ENCODE measurements at regions not wholly inside any gene's neighbourhood (a gene's known extent, or its start where the extent isn't known, plus 50 kb on each side); places are given as distances from the start of the nearest gene placed in this dataset.

GRCh38 chr19:28486473-28486872 lies 726.5 kb downstream of the UQCRFS1 start:
- no peaks in the 10 kb centered on the region for H3K4me1 ChIP-seq (ENCODE audit: insufficient read depth, low read length, poor library complexity, severe bottlenecking)

GRCh38 chr19:28485292-28485691 lies 727.7 kb downstream of the UQCRFS1 start:
- no peaks in the 10 kb centered on the region for H3K27me3 ChIP-seq (ENCODE audit: insufficient read depth, low read length, poor library complexity, severe bottlenecking)
- H3K4me1 ChIP-seq (ENCODE audit: insufficient read depth, low read length, poor library complexity, severe bottlenecking), result no peaks in the 10 kb centered on the region
- TF ChIP-seq CTCF (conservative IDR thresholded peaks at IDR 0.05; ENCODE audit: low read length) (no peak), EZH2phosphoT487 (IDR thresholded peaks at IDR 0.05; ENCODE audit: borderline replicate concordance) (no peak)
- no peaks in the 10 kb centered on the region for H3F3A ChIP-seq (ENCODE audit: low read depth)
- no peaks in the 10 kb centered on the region for H3K36me3 ChIP-seq (ENCODE audit: insufficient read depth, low read length)
- no peak overlapping the region for H2AFZ ChIP-seq (ENCODE audit: low read length)
- H3K4me3 ChIP-seq (ENCODE audit: low read length, poor library complexity, severe bottlenecking), result no peak overlapping the region
- no peak overlapping the region for H3K9ac ChIP-seq (ENCODE audit: low read depth, low read length, poor library complexity, severe bottlenecking)
- H4K20me1 ChIP-seq (ENCODE audit: insufficient read depth, low read length, poor library complexity, severe bottlenecking), result no peaks in the 10 kb centered on the region
- H3K9me3 ChIP-seq (ENCODE audit: insufficient read depth, low read depth, low read length), result no peaks in the 10 kb centered on the region; the same call in 1 of the 2 replicates
- no peaks in the 10 kb centered on the region for H3K9me2 ChIP-seq (replicated peaks; ENCODE audit: low read depth, low read length)
- H3K4me2 ChIP-seq (ENCODE audit: low read depth, low read length, poor library complexity, severe bottlenecking), result no peak overlapping the region
- H3K79me2 ChIP-seq (ENCODE audit: insufficient read depth, low read length), result no peaks in the 10 kb centered on the region

More at GRCh38 chr19:28486473-28486872, 726.5 kb downstream of the UQCRFS1 start:
- no peak overlapping the region for H3K9ac ChIP-seq (ENCODE audit: low read depth, low read length, poor library complexity, severe bottlenecking)
- H4K20me1 ChIP-seq (ENCODE audit: insufficient read depth, low read length, poor library complexity, severe bottlenecking), result no peaks in the 10 kb centered on the region
- H3K27me3 ChIP-seq (ENCODE audit: insufficient read depth, low read length, poor library complexity, severe bottlenecking), result no peaks in the 10 kb centered on the region
- TF ChIP-seq EZH2phosphoT487 (IDR thresholded peaks at IDR 0.05; ENCODE audit: borderline replicate concordance) (no peak), CTCF (conservative IDR thresholded peaks at IDR 0.05; ENCODE audit: low read length) (no peak)
- no peak overlapping the region for H3K4me3 ChIP-seq (ENCODE audit: low read length, poor library complexity, severe bottlenecking)
- H3K4me2 ChIP-seq (ENCODE audit: low read depth, low read length, poor library complexity, severe bottlenecking), result no peak overlapping the region
- H3K9me3 ChIP-seq (ENCODE audit: insufficient read depth, low read depth, low read length), result no peaks in the 10 kb centered on the region; the same call in 1 of the 2 replicates
- no peak overlapping the region for H2AFZ ChIP-seq (ENCODE audit: low read length)
- no peaks in the 10 kb centered on the region for H3K9me2 ChIP-seq (replicated peaks; ENCODE audit: low read depth, low read length)
- H3F3A ChIP-seq (ENCODE audit: low read depth), result no peaks in the 10 kb centered on the region
- no peaks in the 10 kb centered on the region for H3K36me3 ChIP-seq (ENCODE audit: insufficient read depth, low read length)
- no peaks in the 10 kb centered on the region for H3K79me2 ChIP-seq (ENCODE audit: insufficient read depth, low read length)

GRCh38 chr19:28483197-28483596 lies 729.8 kb downstream of the UQCRFS1 start:
- TF ChIP-seq EZH2phosphoT487 (IDR thresholded peaks at IDR 0.05; ENCODE audit: borderline replicate concordance) (no peak), CTCF (conservative IDR thresholded peaks at IDR 0.05; ENCODE audit: low read length) (no peak)
- H3K4me2 ChIP-seq (ENCODE audit: low read depth, low read length, poor library complexity, severe bottlenecking), result no peak overlapping the region
- no peak overlapping the region for H3K9ac ChIP-seq (ENCODE audit: low read depth, low read length, poor library complexity, severe bottlenecking)
- H3K79me2 ChIP-seq (ENCODE audit: insufficient read depth, low read length), result no peaks in the 10 kb centered on the region
- no peaks in the 10 kb centered on the region for H3K9me2 ChIP-seq (replicated peaks; ENCODE audit: low read depth, low read length)
- no peaks in the 10 kb centered on the region for H4K20me1 ChIP-seq (ENCODE audit: insufficient read depth, low read length, poor library complexity, severe bottlenecking)
- no peaks in the 10 kb centered on the region for H3K4me1 ChIP-seq (ENCODE audit: insufficient read depth, low read length, poor library complexity, severe bottlenecking)
- H3F3A ChIP-seq (ENCODE audit: low read depth), result no peaks in the 10 kb centered on the region
- H3K4me3 ChIP-seq (ENCODE audit: low read length, poor library complexity, severe bottlenecking), result no peak overlapping the region
- no peaks in the 10 kb centered on the region for H3K36me3 ChIP-seq (ENCODE audit: insufficient read depth, low read length)
- H3K9me3 ChIP-seq (ENCODE audit: insufficient read depth, low read depth, low read length), result peaks cover under 1% of the 10 kb centered on the region; the same call in 1 of the 2 replicates
- H3K27me3 ChIP-seq (ENCODE audit: insufficient read depth, low read length, poor library complexity, severe bottlenecking), result no peaks in the 10 kb centered on the region
- no peak overlapping the region for H2AFZ ChIP-seq (ENCODE audit: low read length)

All from Loucy (cell line).